Inflammatory macrophage (primary cell): ENCODE measurements at regions not wholly inside any gene's neighbourhood (a gene's known extent, or its start where the extent isn't known, plus 50 kb on each side); places are given as distances from the start of the nearest gene placed in this dataset.

Experiments
- DNase-seq, 2 donors: peaks; one replicate each; pipeline ENCODE4 v3.0.0-alpha.2; 2020 to 2022

- no peak for DNase-seq
Observed at GRCh38 chr7:15801041-15801440, 114.6 kb upstream of the MEOX2 start.

- no peak for DNase-seq
Observed at GRCh38 chr7:15798081-15798480, 111.6 kb upstream of the MEOX2 start.

DNA sequence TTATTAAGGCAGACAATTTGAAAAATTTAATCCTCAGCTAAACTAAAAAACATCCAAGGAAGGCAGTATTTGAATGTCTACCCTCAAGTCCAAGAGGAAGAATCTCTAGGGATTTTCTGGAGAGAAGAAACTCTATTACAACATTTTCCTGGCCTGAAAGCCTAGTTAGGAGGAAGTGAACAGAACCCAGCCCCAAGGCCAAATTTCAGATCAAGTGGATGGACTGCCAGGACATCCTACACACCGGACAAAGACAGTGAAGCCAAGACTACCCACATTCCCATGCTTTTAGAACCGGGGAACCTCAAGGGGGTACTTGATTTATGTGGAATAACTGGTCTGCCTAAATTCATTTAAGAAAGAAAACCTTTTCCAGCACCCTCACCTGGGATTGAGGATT lies 108.9 kb upstream of the MEOX2 start:
- DNase-seq = no peak

DNA sequence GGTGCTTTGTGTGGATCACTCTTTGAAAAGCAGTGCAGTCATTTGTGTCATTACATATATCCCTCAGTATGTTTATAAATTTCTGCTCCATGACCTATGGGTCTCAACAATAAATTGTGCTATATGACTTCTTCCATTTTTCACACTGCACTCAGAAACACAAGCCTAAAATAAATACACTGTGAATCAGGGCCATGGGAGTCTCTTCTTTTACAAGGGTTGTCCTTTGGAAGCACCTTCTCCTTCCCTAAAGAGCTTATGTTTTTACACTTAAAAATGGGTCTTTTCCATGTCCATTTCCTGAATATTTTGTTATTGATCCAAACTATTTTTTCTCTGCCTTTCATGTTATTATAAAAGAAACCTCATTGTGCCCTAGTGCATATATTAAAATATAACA lies 108.3 kb upstream of the MEOX2 start:
- no peak for DNase-seq

- DNase-seq = no peak
Observed at GRCh38 chr7:15784694-15785030, 98.2 kb upstream of the MEOX2 start.

GRCh38 chr7:15783987-15784693 lies 97.7 kb upstream of the MEOX2 start:
- DNase-seq = peak; percentile 28 to 32

GRCh38 chr7:15782656-15783055 lies 96.2 kb upstream of the MEOX2 start:
- no peak for DNase-seq

DNA sequence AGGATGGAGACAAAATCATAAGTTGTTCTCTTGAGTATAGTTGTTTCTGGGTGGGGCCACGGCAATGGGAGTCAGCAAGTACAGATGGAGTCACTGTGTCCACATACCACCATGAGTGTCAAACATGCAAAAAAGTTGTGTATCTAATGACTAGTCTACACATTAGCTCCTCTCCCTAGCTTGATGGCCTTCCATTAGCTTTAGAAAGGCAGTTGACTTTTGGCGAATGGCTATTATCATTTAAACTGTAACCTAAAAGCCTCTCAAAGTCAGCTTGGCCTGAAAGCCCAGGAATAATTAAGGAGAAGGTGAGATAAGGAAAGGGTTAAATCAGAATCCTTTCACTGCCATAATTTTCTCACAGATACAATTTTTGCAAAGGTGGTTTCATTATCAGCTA lies 95.5 kb upstream of the MEOX2 start:
- no peak for DNase-seq

GRCh38 chr7:15780271-15780670 lies 93.8 kb upstream of the MEOX2 start:
- DNase-seq = peak; percentile 43 to 56

GRCh38 chr7:15778191-15778590 lies 91.7 kb upstream of the MEOX2 start:
- no peak for DNase-seq

GRCh38 chr7:15765753-15766152 lies 79.3 kb upstream of the MEOX2 start:
- DNase-seq = no peak

DNA sequence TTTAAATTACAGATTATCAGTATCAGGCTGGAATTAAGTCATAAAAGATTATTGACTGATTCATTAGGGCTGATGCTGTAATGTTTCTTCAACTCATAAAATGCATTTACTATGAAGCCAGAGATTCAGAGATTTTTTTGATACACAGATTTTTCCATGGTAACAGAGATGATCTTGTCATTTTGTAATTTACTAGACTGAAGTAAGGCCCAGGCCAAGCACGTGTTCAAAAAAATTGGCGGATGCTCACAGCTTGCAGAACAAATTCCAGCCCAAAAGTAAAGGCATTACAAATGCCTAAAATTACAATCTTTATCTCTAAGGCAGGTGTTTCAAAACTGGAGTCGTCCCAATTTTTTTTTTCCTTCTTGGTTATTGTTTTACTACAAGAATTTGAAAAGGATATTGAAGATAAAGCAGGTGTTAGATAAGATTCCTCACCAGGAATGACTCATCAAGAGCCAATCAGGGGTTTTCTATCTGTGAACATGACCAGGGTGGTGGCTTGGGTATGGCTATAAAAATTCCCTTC lies 78.4 kb upstream of the MEOX2 start:
- no peak for DNase-seq

- no peak for DNase-seq
Observed at GRCh38 chr7:15764010-15764409, 77.5 kb upstream of the MEOX2 start.

GRCh38 chr7:15757041-15758000 lies 70.8 kb upstream of the MEOX2 start:
- DNase-seq = no peak

GRCh38 chr7:15755061-15755460 lies 68.6 kb upstream of the MEOX2 start:
- DNase-seq = no peak

DNA sequence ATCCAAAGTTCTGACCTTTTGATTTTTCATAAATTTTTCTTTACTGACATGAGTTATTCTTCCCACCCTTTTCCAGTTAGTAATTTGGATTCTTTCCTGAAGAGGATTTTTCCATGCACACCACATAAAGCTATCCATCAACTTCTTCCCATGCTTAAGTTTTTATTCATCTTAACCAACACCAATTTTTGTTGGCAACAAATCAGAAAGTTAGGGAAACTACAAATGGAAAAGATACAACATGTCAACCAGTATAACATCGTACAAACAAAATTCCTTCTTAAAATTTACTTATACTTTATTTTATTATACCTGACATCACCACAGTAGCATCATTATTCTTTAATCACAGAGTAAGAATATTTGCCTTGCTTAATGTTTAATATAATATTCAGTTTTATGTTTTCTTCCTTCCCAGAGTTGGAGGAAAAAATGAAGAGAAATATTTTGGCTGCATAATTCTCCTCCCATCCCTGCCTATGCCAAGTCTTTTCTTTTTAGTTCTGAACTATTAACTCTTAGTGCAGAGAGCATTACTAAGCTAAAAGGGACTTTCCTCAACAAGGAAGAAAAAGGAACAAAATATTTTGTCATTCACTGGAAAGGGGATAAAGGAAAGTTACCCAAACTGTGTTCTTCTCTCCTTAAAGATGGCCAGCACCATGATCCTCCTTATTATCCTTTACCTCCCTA lies 67.5 kb upstream of the MEOX2 start:
- no peak for DNase-seq

DNA sequence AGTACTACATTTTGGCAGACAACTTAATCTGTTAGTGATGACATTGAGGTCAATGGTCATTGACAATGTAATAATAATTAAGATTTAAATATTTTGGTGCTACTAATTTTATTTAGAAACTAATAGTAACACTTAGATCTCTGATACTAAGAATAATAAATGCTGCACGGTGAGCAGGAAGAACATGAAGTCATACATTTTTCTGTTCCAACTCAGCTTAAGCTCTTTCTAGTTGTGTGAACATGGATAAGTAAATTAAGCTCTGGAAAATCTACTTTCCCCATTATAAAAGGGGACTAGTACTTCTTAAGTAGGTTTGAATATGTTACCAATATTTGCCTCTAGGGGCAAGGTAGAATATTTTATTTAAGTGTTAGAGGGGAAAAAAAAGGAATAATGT lies 65.9 kb upstream of the MEOX2 start:
- DNase-seq = no peak

- DNase-seq = no peak
Observed at GRCh38 chr7:15751191-15751701, 64.8 kb upstream of the MEOX2 start.

GRCh38 chr7:15750727-15751126 lies 64.2 kb upstream of the MEOX2 start:
- no peak for DNase-seq

GRCh38 chr7:15749631-15750030 lies 63.1 kb upstream of the MEOX2 start:
- no peak for DNase-seq

- no peak for DNase-seq
Observed at GRCh38 chr7:15747712-15748111, 61.2 kb upstream of the MEOX2 start.

DNA sequence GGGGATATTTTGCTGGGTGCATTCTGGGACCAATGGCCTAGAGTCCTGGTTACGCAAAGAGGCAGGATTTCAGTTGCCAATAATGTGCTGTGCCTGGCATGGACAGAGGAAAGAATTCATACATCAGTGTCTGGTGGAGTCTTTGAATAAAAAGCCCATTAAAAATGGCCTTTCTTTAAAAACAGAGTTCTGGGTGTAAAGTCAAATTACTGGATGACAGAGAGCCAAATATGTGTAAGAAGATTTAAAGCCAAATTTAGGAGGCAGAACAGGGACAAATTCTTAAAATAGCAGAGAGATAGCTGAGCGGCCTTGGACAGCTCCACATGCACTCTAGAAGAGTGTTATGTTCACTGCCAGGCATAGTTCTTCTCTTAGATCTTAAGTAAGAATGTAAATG lies 60.8 kb upstream of the MEOX2 start:
- no peak for DNase-seq

DNA sequence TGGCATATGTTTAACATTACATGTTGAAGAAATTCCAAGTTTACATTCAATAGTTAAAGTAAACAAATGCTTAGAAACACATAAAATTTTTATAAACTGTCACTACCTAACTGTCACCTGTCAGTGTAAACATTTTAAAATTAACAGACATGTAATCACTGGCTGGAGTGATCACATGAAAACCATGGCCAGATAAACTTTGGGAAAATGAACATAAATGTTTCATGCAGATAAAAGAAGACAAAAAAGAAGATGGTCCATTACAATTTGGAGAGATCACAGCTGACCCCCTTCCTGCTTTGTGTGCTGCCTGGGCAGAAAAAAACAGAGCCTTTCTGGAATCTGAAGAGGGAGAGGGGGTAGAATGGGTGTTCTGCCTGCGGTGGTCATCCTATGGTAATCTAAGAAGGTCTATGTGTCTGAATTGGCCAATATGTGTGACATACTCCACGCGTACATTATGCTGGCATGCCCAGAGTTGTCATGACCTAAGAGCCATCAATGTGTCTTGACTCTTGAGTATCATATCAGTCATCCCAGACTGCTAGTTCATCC lies 57.5 kb upstream of the MEOX2 start:
- no peak for DNase-seq
